ENCODE measurements at regions not wholly inside any gene's neighbourhood (a gene's known extent, or its start where the extent isn't known, plus 50 kb on each side); places are given as distances from the start of the nearest gene placed in this dataset.

DNA sequence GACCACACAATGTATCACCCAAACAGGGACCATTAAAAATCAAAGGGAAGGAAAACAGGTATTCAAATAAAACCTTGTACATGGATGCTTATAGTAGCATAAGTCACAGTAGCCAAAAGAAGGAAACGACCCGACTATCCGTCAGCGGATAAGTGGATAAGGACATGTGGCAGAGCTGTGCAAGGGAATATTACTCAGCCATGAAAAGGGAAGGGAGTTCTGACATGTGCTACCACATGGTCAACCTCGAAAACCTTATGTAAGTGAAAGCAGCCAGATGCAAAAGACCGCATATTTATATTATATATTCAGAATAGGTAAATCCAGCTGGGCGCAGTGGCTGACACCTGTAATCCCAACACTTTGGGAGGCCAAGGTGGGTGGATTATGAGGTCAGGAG, 193.3 kb downstream of the NPHP4 start:
- H3K4me3 ChIP-seq (ENCODE audit: low read depth, low read length), result no peak overlapping the region
- no peak for TF ChIP-seq CTCF (IDR thresholded peaks at IDR 0.05; ENCODE audit: control insufficient read depth, extremely low read depth, insufficient read depth)
- DNase-seq (ENCODE audit: low read depth), result no peak

- H3K4me3 ChIP-seq (ENCODE audit: low read depth, low read length), result no peak overlapping the region
- no peak for DNase-seq (ENCODE audit: low read depth)
- no peak for TF ChIP-seq CTCF (IDR thresholded peaks at IDR 0.05; ENCODE audit: control insufficient read depth, extremely low read depth, insufficient read depth)
These were observed 194.0 kb downstream of the NPHP4 start for GRCh38 chr1:5798151-5798730.

DNA sequence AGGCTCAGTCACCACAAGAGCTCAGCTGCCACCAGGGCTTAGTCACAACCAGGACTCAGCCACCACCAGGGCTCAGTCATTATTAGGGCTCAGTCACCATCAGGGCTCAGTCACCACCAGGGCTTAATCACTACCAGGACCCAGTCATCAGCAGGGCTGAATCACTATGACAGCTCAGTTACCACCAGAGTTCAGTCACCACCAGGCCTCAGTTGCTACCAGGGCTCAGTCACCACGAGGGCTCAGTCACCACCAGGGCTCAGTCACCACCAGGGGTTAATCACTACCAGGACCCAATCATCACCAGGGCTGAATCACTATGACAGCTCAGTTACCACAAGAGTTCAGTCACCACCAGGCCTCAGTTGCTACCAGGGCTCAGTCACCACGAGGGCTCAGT, 196.2 kb downstream of the NPHP4 start:
- TF ChIP-seq CTCF (IDR thresholded peaks at IDR 0.05; ENCODE audit: control insufficient read depth, extremely low read depth, insufficient read depth), result no peak
- no peak overlapping the region for H3K4me3 ChIP-seq (ENCODE audit: low read depth, low read length)
- no peak for DNase-seq (ENCODE audit: low read depth)

GRCh38 chr1:5794279-5794678, 197.9 kb downstream of the NPHP4 start:
- no peak for TF ChIP-seq CTCF (IDR thresholded peaks at IDR 0.05; ENCODE audit: control insufficient read depth, extremely low read depth, insufficient read depth)

GRCh38 chr1:5793516-5793915, 198.7 kb downstream of the NPHP4 start:
- no peak for DNase-seq (ENCODE audit: low read depth)
- H3K4me3 ChIP-seq (ENCODE audit: low read depth, low read length), result no peak overlapping the region
- TF ChIP-seq CTCF (IDR thresholded peaks at IDR 0.05; ENCODE audit: control insufficient read depth, extremely low read depth, insufficient read depth), result no peak

More at GRCh38 chr1:5794279-5794678, 197.9 kb downstream of the NPHP4 start:
- no peak overlapping the region for H3K4me3 ChIP-seq (ENCODE audit: low read depth, low read length)
- DNase-seq (ENCODE audit: low read depth), result no peak

- no peak for DNase-seq (ENCODE audit: low read depth)
- no peak for TF ChIP-seq CTCF (IDR thresholded peaks at IDR 0.05; ENCODE audit: control insufficient read depth, extremely low read depth, insufficient read depth)
- no peak overlapping the region for H3K4me3 ChIP-seq (ENCODE audit: low read depth, low read length)
These were observed 211.1 kb downstream of the NPHP4 start for GRCh38 chr1:5781079-5781478.

DNA sequence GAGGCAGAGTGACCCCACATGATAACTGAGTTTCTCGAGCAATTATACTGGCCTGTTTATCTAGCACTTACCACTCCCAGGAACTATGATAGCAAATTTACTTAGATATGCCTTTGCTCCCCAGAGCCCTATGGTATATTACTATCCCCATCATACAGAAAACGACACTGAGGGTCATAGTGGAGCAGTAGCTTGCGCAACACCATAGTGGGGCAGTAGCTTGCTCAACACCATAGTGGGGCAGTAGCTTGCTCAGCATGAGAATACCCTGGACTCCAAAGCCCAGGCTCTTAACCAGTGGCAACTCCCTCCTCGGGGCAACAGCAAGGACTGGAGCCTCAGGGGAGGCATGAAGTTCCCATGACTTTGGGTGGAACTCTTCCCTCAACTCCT, 211.9 kb downstream of the NPHP4 start:
- no peak for DNase-seq (ENCODE audit: low read depth)
- H3K4me3 ChIP-seq (ENCODE audit: low read depth, low read length), result no peak overlapping the region
- no peak for TF ChIP-seq CTCF (IDR thresholded peaks at IDR 0.05; ENCODE audit: control insufficient read depth, extremely low read depth, insufficient read depth)
